ENCODE measurements at regions not wholly inside any gene's neighbourhood (a gene's known extent, or its start where the extent isn't known, plus 50 kb on each side); places are given as distances from the start of the nearest gene placed in this dataset.
"Not testable (repeated sequence)": the region's sequence is repeated elsewhere in the genome, so short reads cannot be mapped to it uniquely, and the experiment has no call there.

DNA sequence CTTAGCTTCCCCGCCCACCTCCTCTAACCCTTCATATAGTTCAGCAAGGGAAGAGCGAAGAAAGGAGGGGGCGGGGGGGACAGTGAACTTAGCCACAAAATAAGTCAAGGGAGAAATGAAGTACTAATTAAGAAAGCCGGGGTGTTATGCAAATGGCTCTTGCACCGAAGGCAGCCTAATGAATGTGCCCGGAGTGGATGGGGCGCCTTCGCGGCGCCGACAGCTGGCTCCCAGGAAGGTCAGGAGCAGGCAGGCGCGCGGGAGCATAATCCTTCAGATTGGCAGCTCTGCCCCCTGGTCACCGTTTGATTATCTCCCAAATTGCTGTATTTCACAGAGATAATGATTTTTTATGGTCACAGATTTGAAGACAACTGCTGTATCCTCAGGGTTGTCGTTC is 395.1 kb downstream of the TFAP2B start:
- in situ Hi-C loops (cut with HindIII; ENCODE audit: low pct_unique_long_range_greater_than_20kb, low sequenced_read_pairs), result no loop called here
- DNase-seq (ENCODE audit: low read depth in 1 of 2, low spot score in 1 of 2), result no peak
- TF ChIP-seq JUND (IDR thresholded peaks at IDR 0.05; ENCODE audit: low read depth), result no peak

DNA sequence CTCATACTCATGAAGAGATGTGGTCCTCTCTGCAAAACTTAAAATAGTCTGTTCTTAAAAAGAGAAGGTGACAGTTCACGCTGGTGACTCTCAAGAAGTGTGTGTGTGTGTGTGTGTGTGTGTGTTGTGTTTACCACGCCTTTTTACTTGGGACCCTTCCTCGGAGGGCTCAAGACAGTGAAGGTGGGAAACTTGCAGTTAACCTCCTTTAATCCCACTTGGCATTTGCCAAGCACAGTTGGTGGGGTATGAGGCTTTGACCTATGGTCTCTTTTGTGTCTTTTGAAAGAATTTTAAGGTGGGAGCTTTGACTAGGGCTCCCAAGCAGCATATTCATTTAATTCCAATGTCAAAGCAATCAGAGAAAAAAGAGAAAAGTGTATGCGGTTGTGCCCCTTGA is 395.8 kb downstream of the TFAP2B start:
- in situ Hi-C loops (cut with HindIII; ENCODE audit: low pct_unique_long_range_greater_than_20kb, low sequenced_read_pairs), result no loop called here
- no peak for TF ChIP-seq JUND (IDR thresholded peaks at IDR 0.05; ENCODE audit: low read depth)
- no peak for DNase-seq (ENCODE audit: low read depth in 1 of 2, low spot score in 1 of 2)

DNA sequence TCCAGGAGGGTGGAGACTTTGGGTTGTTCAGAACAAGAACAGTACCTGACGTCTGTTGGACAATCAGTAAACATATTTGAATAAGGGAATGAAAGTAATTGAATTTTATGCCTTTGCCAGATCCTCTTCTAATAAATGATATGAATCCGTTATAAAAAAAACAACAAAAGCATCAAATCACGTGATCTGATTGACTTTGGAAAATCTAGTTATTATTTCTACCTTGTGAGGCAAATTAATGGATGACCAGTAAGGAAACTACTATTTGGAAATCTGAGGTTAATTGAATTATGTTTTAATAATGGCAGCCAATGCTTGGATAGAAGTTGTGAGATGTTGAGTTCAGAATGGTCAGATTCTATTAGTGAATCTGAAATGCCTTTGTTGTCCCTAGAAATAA is 399.5 kb downstream of the TFAP2B start:
- DNase-seq (ENCODE audit: low read depth in 1 of 2, low spot score in 1 of 2), result no peak
- TF ChIP-seq JUND (IDR thresholded peaks at IDR 0.05; ENCODE audit: low read depth), result no peak

DNA sequence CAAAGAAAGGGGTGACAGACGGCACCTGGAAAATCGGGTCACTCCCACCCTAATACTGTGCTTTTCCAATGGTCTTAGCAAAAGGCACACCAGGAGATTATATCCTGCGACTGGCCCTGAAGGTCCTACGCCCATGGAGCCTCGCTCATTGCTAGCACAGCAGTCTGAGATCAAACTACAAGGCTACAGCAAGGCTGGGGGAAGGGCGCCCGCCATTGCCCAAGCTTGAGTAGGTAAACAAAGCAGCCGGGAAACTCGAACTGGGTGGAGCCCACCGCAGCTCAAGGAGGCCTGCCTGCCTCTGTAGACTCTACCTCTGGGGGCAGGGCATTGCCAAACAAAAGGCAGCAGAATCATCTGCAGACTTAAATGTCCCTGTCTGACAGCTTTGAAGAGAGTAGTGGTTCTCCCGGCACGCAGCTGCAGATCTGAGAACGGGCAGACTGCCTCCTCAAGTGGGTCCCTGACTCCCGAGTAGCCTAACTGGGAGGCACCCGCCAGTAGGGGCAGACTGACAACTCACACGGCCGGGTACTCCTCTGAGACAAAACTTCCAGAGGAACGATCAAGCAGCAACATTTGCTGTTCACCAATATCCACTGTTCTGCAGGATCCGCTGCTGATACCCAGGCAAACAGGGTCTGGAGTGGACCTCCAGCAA is 406.0 kb downstream of the TFAP2B start:
- DNase-seq (ENCODE audit: low read depth in 1 of 2, low spot score in 1 of 2); in situ Hi-C loops (cut with HindIII; ENCODE audit: low pct_unique_long_range_greater_than_20kb, low sequenced_read_pairs): not testable (repeated sequence)

More for the DNA sequence above, 399.5 kb downstream of the TFAP2B start:
- in situ Hi-C loops (cut with HindIII; ENCODE audit: low pct_unique_long_range_greater_than_20kb, low sequenced_read_pairs), result no loop called here

DNA sequence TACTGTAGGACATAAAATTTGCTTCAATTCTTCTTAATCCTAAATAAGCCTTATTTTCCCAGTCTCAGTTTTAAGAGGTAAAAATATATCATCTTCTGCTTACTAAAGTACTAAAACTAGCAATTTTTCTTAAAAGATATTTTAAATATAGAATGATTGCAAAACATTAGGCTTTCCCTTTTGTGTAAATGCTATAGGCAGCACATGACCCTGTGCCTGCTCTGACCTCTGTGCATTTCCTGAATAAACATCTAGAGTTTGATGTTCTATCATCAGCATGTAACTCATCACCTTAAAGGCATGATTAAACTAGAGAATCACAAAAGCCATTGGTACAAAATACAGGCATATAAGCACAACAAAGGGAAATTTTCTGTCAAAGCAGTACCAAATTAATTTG is 422.7 kb downstream of the TFAP2B start:
- in situ Hi-C loops (cut with HindIII; ENCODE audit: low pct_unique_long_range_greater_than_20kb, low sequenced_read_pairs), result no loop called here

DNA sequence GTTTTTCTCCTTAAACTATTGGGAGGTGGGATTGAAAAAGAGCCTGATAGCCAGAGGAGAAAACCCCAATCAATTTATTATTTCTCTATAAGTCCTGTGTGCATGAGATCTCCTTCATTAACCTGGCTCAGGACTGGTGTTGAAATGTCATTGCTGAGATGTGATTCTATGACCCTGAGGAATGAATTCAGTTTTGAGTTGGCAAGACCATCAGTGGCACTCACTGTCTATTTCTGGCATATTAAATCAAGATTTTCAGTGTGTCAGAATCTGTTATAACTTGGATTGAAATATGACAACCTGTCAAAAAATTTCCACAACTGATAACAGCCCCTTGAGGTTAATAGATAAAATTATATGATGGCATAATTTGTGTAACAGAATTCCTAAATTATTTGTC is 431.1 kb downstream of the TFAP2B start:
- no peak for TF ChIP-seq JUND (IDR thresholded peaks at IDR 0.05; ENCODE audit: low read depth)
- in situ Hi-C loops (cut with HindIII; ENCODE audit: low pct_unique_long_range_greater_than_20kb, low sequenced_read_pairs), result no loop called here
- no peak for DNase-seq (ENCODE audit: low read depth in 1 of 2, low spot score in 1 of 2)

More for the DNA sequence above, 422.7 kb downstream of the TFAP2B start:
- no peak for DNase-seq (ENCODE audit: low read depth in 1 of 2, low spot score in 1 of 2)
- no peak for TF ChIP-seq JUND (IDR thresholded peaks at IDR 0.05; ENCODE audit: low read depth)

DNA sequence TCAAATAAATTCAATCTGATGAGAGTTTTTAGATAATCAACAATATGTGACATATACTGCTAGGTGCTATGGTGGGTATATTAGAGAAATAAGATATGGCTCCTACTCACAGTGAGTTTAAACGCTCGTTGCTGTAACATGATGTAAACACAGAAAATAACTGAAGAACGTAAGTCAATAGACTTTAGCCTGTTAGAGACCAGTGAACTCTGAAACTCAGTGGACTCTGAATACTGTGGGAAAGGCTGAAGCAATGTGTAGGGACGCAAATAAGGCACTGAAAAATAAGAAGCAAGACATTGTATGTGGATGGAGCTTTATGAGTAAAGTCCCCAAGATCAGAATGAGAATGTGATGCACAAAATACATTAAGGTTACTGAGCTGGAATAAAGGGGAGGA is 431.6 kb downstream of the TFAP2B start:
- TF ChIP-seq JUND (IDR thresholded peaks at IDR 0.05; ENCODE audit: low read depth), result no peak
- in situ Hi-C loops (cut with HindIII; ENCODE audit: low pct_unique_long_range_greater_than_20kb, low sequenced_read_pairs), result no loop called here
- no peak for DNase-seq (ENCODE audit: low read depth in 1 of 2, low spot score in 1 of 2)

DNA sequence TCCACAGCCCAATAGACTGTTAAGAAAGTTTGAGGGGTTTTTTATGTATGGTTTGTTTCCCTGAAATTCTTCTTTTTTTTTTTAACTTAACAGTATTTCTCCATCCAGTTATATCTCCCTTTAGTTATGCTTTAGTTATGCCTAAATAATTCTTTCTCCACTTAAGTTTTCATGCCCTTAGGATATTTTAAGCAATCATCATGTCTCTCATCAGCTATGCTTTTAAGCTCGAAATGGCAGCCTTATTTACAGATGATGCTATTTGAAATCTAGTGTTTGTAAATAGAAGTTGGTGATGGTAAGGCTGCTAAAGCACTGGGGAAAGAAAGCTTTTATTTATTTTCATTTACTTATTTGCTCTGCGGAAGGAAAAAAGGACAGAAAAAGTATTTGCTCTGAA is 439.3 kb downstream of the TFAP2B start:
- DNase-seq (ENCODE audit: low read depth in 1 of 2, low spot score in 1 of 2), result no peak
- TF ChIP-seq JUND (IDR thresholded peaks at IDR 0.05; ENCODE audit: low read depth), result no peak
- in situ Hi-C loops (cut with HindIII; ENCODE audit: low pct_unique_long_range_greater_than_20kb, low sequenced_read_pairs), result no loop called here

DNA sequence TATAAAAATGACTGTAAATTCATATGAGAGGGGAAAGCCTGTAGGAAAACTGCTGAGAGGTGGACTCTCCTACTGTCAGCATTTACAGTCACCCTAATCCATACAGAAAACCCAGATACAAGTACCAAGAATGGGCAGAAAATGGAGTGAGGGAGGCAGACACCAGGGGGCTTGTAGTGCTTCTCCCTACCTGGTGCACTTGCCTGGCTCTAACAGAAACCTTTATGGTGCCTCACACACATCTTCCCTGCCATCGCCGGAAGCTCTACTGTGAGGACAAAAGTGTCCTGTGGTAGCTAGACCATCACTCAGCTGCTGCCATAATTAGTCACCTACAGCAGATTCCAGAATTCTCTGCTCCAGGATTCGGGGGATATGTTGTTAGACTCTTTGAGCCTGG is 441.3 kb downstream of the TFAP2B start:
- in situ Hi-C loops (cut with HindIII; ENCODE audit: low pct_unique_long_range_greater_than_20kb, low sequenced_read_pairs), result no loop called here
- DNase-seq (ENCODE audit: low read depth in 1 of 2, low spot score in 1 of 2), result no peak
- no peak for TF ChIP-seq JUND (IDR thresholded peaks at IDR 0.05; ENCODE audit: low read depth)

DNA sequence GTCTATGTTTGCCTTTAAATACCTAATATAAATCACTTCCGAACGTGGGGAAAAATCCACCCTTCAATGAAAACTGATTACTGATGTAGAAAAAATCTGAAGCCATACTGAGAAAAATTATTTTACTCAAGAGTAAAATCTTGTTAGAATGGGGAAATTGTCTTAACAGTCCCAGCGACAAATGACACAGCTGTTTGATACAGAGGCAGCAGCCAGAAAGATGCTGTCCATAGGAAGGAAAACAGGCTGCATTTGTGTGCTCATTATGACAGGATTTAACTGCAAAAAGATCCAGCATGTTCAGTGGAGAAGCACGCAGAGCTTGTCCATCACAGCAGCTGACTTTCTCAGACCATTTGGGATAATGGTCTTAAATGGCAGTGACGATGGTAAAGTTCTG is 443.0 kb downstream of the TFAP2B start:
- no peak for TF ChIP-seq JUND (IDR thresholded peaks at IDR 0.05; ENCODE audit: low read depth)
- in situ Hi-C loops (cut with HindIII; ENCODE audit: low pct_unique_long_range_greater_than_20kb, low sequenced_read_pairs), result no loop called here
- DNase-seq (ENCODE audit: low read depth in 1 of 2, low spot score in 1 of 2), result no peak

DNA sequence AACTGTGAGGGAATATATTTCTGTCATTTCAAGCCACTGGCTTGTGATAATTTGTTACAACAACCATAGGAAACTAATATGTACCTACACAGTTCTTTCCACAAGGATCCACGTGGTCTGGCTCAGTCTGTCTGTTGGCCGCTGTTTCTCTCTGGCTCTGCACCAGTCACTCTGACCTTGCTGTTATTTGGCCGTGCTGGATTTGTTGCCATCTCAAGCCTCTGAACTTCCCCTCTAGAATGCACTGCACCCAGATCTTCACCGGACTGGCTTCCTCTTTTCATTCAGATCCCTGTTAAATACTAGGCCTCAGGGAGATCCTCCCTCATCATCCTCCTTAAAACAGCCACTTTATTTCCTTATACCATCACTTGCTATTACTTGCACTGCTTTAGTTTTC is 446.8 kb downstream of the TFAP2B start:
- in situ Hi-C loops (cut with HindIII; ENCODE audit: low pct_unique_long_range_greater_than_20kb, low sequenced_read_pairs), result no loop called here
- no peak for TF ChIP-seq JUND (IDR thresholded peaks at IDR 0.05; ENCODE audit: low read depth)
- DNase-seq (ENCODE audit: low read depth in 1 of 2, low spot score in 1 of 2), result no peak

DNA sequence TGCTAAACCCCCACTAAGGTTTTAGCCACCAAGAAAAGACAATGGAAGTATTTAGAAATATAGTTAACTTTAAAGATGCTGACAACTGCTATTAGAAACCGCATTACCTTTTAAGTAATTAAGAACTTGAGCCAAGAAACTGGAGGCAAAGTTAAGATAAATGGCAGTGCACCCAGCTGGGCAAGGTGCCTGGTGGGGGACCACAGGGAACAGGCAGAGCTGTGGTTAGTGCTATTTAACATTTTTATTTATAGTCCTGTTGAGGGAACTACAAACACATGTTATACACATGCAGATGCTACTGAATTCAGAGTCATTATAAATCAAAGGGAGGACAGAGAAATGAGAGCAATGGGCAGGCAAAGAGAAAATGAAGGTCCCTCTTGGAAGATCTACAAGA is 447.9 kb downstream of the TFAP2B start:
- in situ Hi-C loops (cut with HindIII; ENCODE audit: low pct_unique_long_range_greater_than_20kb, low sequenced_read_pairs), result no loop called here
- TF ChIP-seq JUND (IDR thresholded peaks at IDR 0.05; ENCODE audit: low read depth), result no peak

DNA sequence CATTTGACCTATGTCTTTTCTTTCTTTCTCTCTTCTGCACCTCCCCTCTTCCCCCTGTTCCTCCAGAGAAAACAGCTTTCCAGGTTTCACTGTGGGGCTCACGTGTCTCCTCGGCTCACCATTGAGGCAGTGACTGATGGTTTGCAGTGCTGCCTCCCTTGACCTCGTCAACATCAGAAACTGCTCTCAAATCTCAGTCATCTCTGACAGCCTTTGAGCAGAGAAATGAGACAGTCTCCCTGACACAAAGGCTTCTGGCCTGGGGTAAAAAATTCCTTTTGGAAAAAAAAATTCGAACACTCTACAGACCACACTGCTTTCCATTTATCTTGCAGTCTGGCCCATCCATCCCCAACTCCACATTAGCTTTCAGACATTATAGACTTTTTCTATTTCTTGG is 450.0 kb downstream of the TFAP2B start:
- in situ Hi-C loops (cut with HindIII; ENCODE audit: low pct_unique_long_range_greater_than_20kb, low sequenced_read_pairs), result no loop called here
- TF ChIP-seq JUND (IDR thresholded peaks at IDR 0.05; ENCODE audit: low read depth), result no peak
- no peak for DNase-seq (ENCODE audit: low read depth in 1 of 2, low spot score in 1 of 2)

More for the DNA sequence above, 447.9 kb downstream of the TFAP2B start:
- no peak for DNase-seq (ENCODE audit: low read depth in 1 of 2, low spot score in 1 of 2)

DNA sequence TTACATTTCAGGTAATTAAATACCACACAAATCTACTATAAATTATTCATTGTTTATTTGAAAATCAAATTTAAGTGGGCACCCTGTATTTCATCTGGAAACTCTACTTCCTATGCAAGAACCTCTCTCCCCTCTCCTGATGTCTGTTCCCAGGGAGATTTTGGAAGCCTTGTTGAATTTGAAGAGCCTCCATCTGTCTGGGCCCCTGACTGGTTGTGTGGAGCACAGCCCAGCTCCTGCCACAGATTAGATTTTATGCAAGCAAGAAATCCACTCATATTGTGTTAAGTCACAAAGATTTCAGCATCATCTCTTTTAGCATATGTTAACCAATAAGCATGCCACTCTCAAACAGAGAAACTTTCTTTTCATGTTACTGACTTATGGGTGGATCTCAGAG is 451.2 kb downstream of the TFAP2B start:
- in situ Hi-C loops (cut with HindIII; ENCODE audit: low pct_unique_long_range_greater_than_20kb, low sequenced_read_pairs), result no loop called here
- TF ChIP-seq JUND (IDR thresholded peaks at IDR 0.05; ENCODE audit: low read depth), result no peak
- no peak for DNase-seq (ENCODE audit: low read depth in 1 of 2, low spot score in 1 of 2)
